Suprapubic skin (tissue), 4 donors: ENCODE measurements at regions not wholly inside any gene's neighbourhood (a gene's known extent, or its start where the extent isn't known, plus 50 kb on each side); places are given as distances from the start of the nearest gene placed in this dataset.

Source experiments
- DNase-seq, 2 donors: peaks; one replicate each; pipeline ENCODE4 v3.0.0-alpha.2; 2019; ENCODE audit warnings: low spot score in 2 of 2
- H3K27ac ChIP-seq: fragments of 200-600 bp; sonication (generic); one replicate; pipeline ENCODE4 v1.5.1; 2019
- H3K27me3 ChIP-seq: fragments of 200-600 bp; sonication (generic); one replicate; pipeline ENCODE4 v1.5.1; 2019
- H3K36me3 ChIP-seq: fragments of 200-600 bp; sonication (generic); one replicate; pipeline ENCODE4 v1.5.1; 2019
- H3K4me1 ChIP-seq: fragments of 200-600 bp; sonication (generic); one replicate; pipeline ENCODE4 v1.5.1; 2019
- H3K4me3 ChIP-seq: fragments of 200-600 bp; sonication (generic); one replicate; pipeline ENCODE4 v1.5.1; 2019; ENCODE audit warnings: mild to moderate bottlenecking
- H3K9me3 ChIP-seq: fragments of 200-600 bp; sonication (generic); one replicate; pipeline ENCODE4 v1.5.1; 2019
- CTCF ChIP-seq, 2 donors: fragments of 200-600 bp in 1 of 2; fragments of 450-650 bp in 1 of 2; sonication (generic) in 1 of 2; IDR thresholded peaks; one replicate each; pipeline ENCODE4 v1.5.1; 2016 to 2019; ENCODE audit warnings: antibody characterized with exemption in 2 of 2, mild to moderate bottlenecking in 1 of 2, moderate library complexity in 1 of 2
- EP300 ChIP-seq: sonication (generic); formaldehyde crosslinking; IDR thresholded peaks from one replicate; pipeline ENCODE4 v1.6.1; 2017; ENCODE audit warnings: antibody characterized with exemption
- POLR2A ChIP-seq, 2 donors: fragments of 450-650 bp; IDR thresholded peaks; one replicate each; pipeline ENCODE4 v1.6.1; 2017; ENCODE audit warnings: antibody characterized with exemption in 2 of 2, mild to moderate bottlenecking in 2 of 2, moderate library complexity in 2 of 2
- POLR2AphosphoS5 ChIP-seq, 3 donors: sonication (generic); formaldehyde crosslinking; IDR thresholded peaks; one replicate each; pipeline ENCODE4 v1.6.1; 2017; ENCODE audit warnings: antibody characterized with exemption in 3 of 3
- WGBS: methylation state at CpG from one replicate; pipeline ENCODE4 v1.1.5; 2018; 5-methylcytosine and 5-hydroxymethylcytosine counted together

DNA sequence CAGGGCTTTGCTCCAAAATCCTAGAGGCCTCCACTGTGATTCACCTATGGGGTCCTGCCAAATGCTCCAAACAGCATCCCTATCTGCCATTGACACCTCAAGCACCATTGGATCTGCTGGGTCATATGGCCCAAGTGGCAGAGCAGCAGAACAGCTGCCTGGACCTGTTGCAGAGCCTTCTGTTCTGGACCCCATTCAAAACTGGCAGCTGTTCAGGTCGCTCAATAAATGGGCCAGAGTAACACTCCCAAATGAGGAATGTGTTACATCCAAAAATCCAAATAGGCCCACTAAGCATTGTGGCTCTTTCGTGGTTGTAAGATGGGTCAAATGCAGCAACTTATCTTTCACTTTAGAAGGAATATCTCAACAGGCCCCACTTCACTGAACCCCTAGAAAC lies 783.6 kb downstream of the DCDC2C start:
- TF ChIP-seq EP300 (no peak), POLR2A (IDR thresholded peaks at IDR 0.05) (no peak), CTCF (IDR thresholded peaks at IDR 0.05) (no peak), POLR2AphosphoS5 (IDR thresholded peaks at IDR 0.05) (no peak)
- Histone ChIP-seq H3K4me3 (no peak overlapping the region), H3K4me1 (no peaks in the 10 kb centered on the region), H3K27ac (no peak overlapping the region), H3K27me3 (no peaks in the 10 kb centered on the region), H3K36me3 (no peaks in the 10 kb centered on the region), H3K9me3 (peaks cover 3% of the 10 kb centered on the region)
- 78% methylated on average over 2 of the region's 2 CpGs for WGBS
- no peak for DNase-seq

DNA sequence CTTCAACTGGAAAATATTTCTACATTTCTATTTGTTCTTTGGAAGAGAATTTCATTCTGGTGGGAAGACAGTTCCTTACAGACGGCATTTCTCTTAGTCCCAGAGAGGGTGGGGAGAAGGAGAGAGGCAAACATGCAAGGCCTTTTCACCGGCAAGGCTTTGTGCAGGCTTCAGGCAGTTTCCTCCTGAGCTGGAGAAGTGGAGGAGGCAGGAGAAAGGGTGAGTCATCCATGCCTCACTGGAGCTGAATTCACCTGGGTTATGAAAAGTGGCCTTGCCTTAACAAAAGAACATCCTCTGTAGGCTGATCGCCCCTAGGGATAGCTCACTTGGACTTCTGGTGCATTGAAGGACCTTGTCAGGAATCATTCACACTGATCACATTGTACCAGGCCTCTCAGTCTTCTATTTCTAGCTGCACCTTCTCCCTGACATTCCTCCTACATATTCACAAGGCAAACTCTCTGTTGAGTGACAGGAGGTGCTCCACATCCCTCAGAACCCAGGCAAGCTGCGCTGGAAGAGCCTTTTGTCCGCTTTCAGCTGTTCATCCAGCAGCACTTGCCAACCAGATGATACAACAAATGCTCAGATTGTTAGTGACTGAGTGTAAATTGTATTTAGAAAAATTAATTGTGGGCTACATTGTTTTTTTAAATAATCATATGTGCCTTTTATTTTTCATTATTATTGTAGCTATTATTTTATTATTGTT lies 796.1 kb downstream of the DCDC2C start:
- 81% methylated on average over 5 of the region's 5 CpGs for WGBS
- DNase-seq, result no peak
- H3K27me3 ChIP-seq, result no peaks in the 10 kb centered on the region
- TF ChIP-seq CTCF (IDR thresholded peaks at IDR 0.05), result no peak
- TF ChIP-seq POLR2AphosphoS5 (IDR thresholded peaks at IDR 0.05), result no peak
- TF ChIP-seq EP300, result no peak
- TF ChIP-seq POLR2A (IDR thresholded peaks at IDR 0.05), result no peak
- H3K27ac ChIP-seq, result no peak overlapping the region
- no peaks in the 10 kb centered on the region for H3K9me3 ChIP-seq
- H3K4me3 ChIP-seq, result no peak overlapping the region
- H3K36me3 ChIP-seq, result no peaks in the 10 kb centered on the region
- no peaks in the 10 kb centered on the region for H3K4me1 ChIP-seq

DNA sequence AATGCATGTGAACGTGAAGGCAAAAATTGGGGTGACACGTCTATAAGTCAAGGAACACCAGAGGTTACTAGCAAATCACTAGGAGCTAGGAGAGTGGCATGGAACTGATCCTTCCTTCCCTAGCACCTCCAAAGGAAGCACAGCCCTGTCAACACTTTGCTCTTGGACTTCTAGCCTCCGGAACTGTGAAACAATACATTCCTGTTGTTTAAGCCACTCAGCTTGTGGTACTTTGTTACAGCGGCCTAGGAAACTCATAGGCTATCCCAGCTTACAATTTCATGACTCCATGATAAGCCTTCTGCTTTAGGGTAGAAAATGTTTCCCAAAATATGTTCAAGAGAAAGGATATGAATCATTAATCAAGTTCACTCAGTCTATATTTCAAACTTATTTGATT lies 798.1 kb downstream of the DCDC2C start:
- no peak for DNase-seq
- H3K27ac ChIP-seq, result no peak overlapping the region
- no peaks in the 10 kb centered on the region for H3K27me3 ChIP-seq
- WGBS, result 89% methylated on average over 4 of the region's 4 CpGs
- H3K4me3 ChIP-seq, result no peak overlapping the region
- H3K36me3 ChIP-seq, result no peaks in the 10 kb centered on the region
- no peaks in the 10 kb centered on the region for H3K4me1 ChIP-seq
- no peak for TF ChIP-seq EP300
- H3K9me3 ChIP-seq, result no peaks in the 10 kb centered on the region

- Histone ChIP-seq H3K9me3 (no peaks in the 10 kb centered on the region), H3K27ac (no peak overlapping the region), H3K27me3 (no peaks in the 10 kb centered on the region), H3K4me3 (no peak overlapping the region), H3K4me1 (no peaks in the 10 kb centered on the region), H3K36me3 (no peaks in the 10 kb centered on the region)
- DNase-seq, result no peak
- WGBS, result 85% methylated on average over 3 of the region's 3 CpGs
- TF ChIP-seq POLR2A (IDR thresholded peaks at IDR 0.05), result no peak
- no peak for TF ChIP-seq POLR2AphosphoS5 (IDR thresholded peaks at IDR 0.05)
- TF ChIP-seq EP300, result no peak
- TF ChIP-seq CTCF (IDR thresholded peaks at IDR 0.05), result no peak
These were observed 799.0 kb downstream of the DCDC2C start for GRCh38 chr2:4502230-4502843.

- H3K9me3 ChIP-seq, result no peaks in the 10 kb centered on the region
- no peak overlapping the region for H3K27ac ChIP-seq
- H3K27me3 ChIP-seq, result no peaks in the 10 kb centered on the region
- H3K4me1 ChIP-seq, result no peaks in the 10 kb centered on the region
- TF ChIP-seq POLR2AphosphoS5 (IDR thresholded peaks at IDR 0.05), result no peak
- TF ChIP-seq CTCF (IDR thresholded peaks at IDR 0.05), result no peak
- TF ChIP-seq POLR2A (IDR thresholded peaks at IDR 0.05), result no peak
- no peak for TF ChIP-seq EP300
- 83% methylated on average over 4 of the region's 4 CpGs for WGBS
- H3K36me3 ChIP-seq, result no peaks in the 10 kb centered on the region
- DNase-seq, result no peak
- H3K4me3 ChIP-seq, result no peak overlapping the region
These were observed 804.3 kb downstream of the DCDC2C start for GRCh38 chr2:4507661-4508060.
